Fibroblast of lung (primary cell): ENCODE measurements at regions not wholly inside any gene's neighbourhood (a gene's known extent, or its start where the extent isn't known, plus 50 kb on each side); places are given as distances from the start of the nearest gene placed in this dataset.
A peak's percentile ranks its signal among the peaks of the same experiment; 100 is the strongest.

ENCODE experiments used
- DNase-seq, 2 donors: peaks; one replicate each; pipeline versions ENCODE4 v3.0.0 to v3.0.0-alpha.2; 2010; ENCODE audit warnings: low read depth in 2 of 2
- H2AFZ ChIP-seq: 2 replicates; pipeline ENCODE4 v1.5.1; 2012; ENCODE audit warnings: low read length, control low read depth, inconsistent platforms
- H3K27ac ChIP-seq: 2 replicates; pipeline ENCODE4 v1.5.1; 2011; ENCODE audit warnings: low read length, control low read depth; ENCODE audit not compliant: insufficient read depth
- H3K27me3 ChIP-seq: 2 replicates; pipeline ENCODE4 v1.5.1; 2011; ENCODE audit warnings: mild to moderate bottlenecking, low read length; ENCODE audit not compliant: control insufficient read depth, insufficient read depth
- H3K36me3 ChIP-seq: 2 replicates; pipeline ENCODE4 v1.5.1; 2011; ENCODE audit warnings: low read length; ENCODE audit not compliant: control insufficient read depth, insufficient read depth
- H3K4me1 ChIP-seq: 2 replicates; pipeline ENCODE4 v1.5.1; 2011; ENCODE audit warnings: low read length; ENCODE audit not compliant: control insufficient read depth, insufficient read depth; ENCODE audit errors: extremely low read depth
- H3K4me2 ChIP-seq: 2 replicates; pipeline ENCODE4 v1.5.1; 2011; ENCODE audit warnings: low read length, control low read depth; ENCODE audit not compliant: insufficient read depth; ENCODE audit errors: extremely low read depth
- H3K4me3 ChIP-seq, 4 experiments: fragments of 200-600 bp in 1 of 4; sonication (generic) in 1 of 4; replicated peaks in 1 of 4; 2 replicates each; pipeline ENCODE4 v1.5.1; 2011 to 2016; ENCODE audit warnings: low read length in 4 of 4, low read depth in 3 of 4, mild to moderate bottlenecking in 3 of 4, control low read depth in 2 of 4, inconsistent platforms in 1 of 4, mixed read lengths in 1 of 4; ENCODE audit not compliant: insufficient read depth in 1 of 4; ENCODE audit errors: control extremely low read depth in 1 of 4
- H3K79me2 ChIP-seq: 2 replicates; pipeline ENCODE4 v1.5.1; 2012; ENCODE audit warnings: mild to moderate bottlenecking, low read length, inconsistent platforms; ENCODE audit not compliant: control insufficient read depth, insufficient read depth
- H3K9ac ChIP-seq: 2 replicates; pipeline ENCODE4 v1.5.1; 2011; ENCODE audit warnings: mild to moderate bottlenecking, low read length, control low read depth; ENCODE audit not compliant: insufficient read depth
- H3K9me3 ChIP-seq: 2 replicates; pipeline ENCODE4 v1.5.1; 2012; ENCODE audit warnings: low read depth, low read length; ENCODE audit not compliant: control insufficient read depth, insufficient read depth
- H4K20me1 ChIP-seq: 2 replicates; pipeline ENCODE4 v1.5.1; 2011; ENCODE audit warnings: low read length; ENCODE audit not compliant: control insufficient read depth, insufficient read depth; ENCODE audit errors: extremely low read depth
- EZH2 ChIP-seq: IDR thresholded peaks from 2 replicates; pipeline ENCODE4 v1.5.1; 2012; ENCODE audit warnings: low read length, control low read depth, mild to moderate bottlenecking; ENCODE audit errors: missing control alignments
- TF ChIP-seq, protein P1 (sequence below), 2 donors: IDR thresholded peaks in 1 of 2; conservative IDR thresholded peaks in 1 of 2; 1 replicate in 1 of 2; 2 replicates in 1 of 2; pipeline ENCODE4 v1.5.1; 2011 to 2012; ENCODE audit warnings: low read length in 2 of 2, control low read depth in 1 of 2, inconsistent platforms in 1 of 2, low read depth in 1 of 2, mild to moderate bottlenecking in 1 of 2

DNA sequence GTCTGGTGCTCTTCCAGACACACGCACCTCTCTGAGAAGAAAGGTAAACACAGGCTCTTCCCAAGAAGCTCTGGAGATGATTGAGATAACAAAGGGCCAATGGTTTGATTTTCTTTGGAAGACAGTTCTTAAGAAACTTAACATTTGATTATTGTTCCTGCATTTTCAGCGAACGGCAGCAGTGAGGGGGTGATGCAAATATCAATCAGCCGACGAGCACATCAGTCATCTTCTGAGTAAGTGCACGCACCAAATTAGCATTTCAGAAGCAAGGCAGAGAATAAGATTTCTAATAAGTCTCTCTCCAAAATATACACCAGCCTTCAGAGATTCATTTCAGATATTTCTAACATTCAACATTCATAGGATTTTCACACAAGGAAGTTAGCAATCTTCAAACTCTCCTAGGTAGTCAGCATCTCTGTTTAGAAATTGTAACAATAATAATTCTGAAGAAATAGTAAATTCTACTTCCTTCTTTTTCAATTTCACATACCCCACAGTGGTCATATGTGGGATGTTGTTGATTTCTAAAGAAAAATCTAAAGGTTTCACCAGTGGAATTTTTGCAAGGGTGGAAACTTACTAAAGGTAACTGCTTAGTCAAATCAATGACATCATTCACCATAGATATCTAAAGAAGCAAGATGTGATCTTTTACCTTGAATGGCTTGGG, 250.3 kb downstream of the SEC61B start:
- H3K4me1 ChIP-seq = no peaks in the 10 kb centered on the region
- DNase-seq = no peak
- no peak overlapping the region for H3K4me2 ChIP-seq
- H3K4me3 ChIP-seq = no peak overlapping the region
- no peaks in the 10 kb centered on the region for H4K20me1 ChIP-seq
- H3K9ac ChIP-seq = no peak overlapping the region
- H3K27ac ChIP-seq = no peak overlapping the region
- no peaks in the 10 kb centered on the region for H3K9me3 ChIP-seq
- no peak overlapping the region for H2AFZ ChIP-seq
- TF ChIP-seq, protein P1, sequence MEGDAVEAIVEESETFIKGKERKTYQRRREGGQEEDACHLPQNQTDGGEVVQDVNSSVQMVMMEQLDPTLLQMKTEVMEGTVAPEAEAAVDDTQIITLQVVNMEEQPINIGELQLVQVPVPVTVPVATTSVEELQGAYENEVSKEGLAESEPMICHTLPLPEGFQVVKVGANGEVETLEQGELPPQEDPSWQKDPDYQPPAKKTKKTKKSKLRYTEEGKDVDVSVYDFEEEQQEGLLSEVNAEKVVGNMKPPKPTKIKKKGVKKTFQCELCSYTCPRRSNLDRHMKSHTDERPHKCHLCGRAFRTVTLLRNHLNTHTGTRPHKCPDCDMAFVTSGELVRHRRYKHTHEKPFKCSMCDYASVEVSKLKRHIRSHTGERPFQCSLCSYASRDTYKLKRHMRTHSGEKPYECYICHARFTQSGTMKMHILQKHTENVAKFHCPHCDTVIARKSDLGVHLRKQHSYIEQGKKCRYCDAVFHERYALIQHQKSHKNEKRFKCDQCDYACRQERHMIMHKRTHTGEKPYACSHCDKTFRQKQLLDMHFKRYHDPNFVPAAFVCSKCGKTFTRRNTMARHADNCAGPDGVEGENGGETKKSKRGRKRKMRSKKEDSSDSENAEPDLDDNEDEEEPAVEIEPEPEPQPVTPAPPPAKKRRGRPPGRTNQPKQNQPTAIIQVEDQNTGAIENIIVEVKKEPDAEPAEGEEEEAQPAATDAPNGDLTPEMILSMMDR (conservative IDR thresholded peaks at IDR 0.05 in 1 of 2, IDR thresholded peaks at IDR 0.05 in 1 of 2; ENCODE audit: low read depth in 1 of 2, low read length in 2 of 2) = no peak
- no peak for TF ChIP-seq EZH2
- no peaks in the 10 kb centered on the region for H3K36me3 ChIP-seq
- no peaks in the 10 kb centered on the region for H3K79me2 ChIP-seq
- no peaks in the 10 kb centered on the region for H3K27me3 ChIP-seq

DNA sequence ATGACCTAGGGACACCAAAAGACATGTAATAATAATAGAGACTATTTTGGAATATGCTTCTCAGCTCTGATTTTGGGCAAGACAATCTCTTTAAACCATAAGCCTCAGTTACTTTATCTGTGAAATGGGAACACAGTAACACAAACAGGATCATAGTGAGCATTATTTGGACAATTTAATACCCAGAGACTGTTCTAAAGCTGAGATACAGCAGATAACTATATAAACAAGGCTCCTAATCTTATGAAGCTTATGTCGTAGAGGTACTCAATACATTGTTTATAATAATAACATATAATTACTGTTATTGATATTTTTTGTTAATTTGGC, 250.8 kb downstream of the SEC61B start:
- Histone ChIP-seq H3K9ac (no peak overlapping the region), H3K79me2 (no peaks in the 10 kb centered on the region), H3K36me3 (no peaks in the 10 kb centered on the region), H3K9me3 (no peaks in the 10 kb centered on the region), H2AFZ (no peak overlapping the region), H3K4me1 (no peaks in the 10 kb centered on the region), H3K27me3 (no peaks in the 10 kb centered on the region), H3K4me3 (no peak overlapping the region), H4K20me1 (no peaks in the 10 kb centered on the region), H3K27ac (no peak overlapping the region), H3K4me2 (no peak overlapping the region)
- no peak for DNase-seq
- TF ChIP-seq, protein P1 (conservative IDR thresholded peaks at IDR 0.05 in 1 of 2, IDR thresholded peaks at IDR 0.05 in 1 of 2; ENCODE audit: low read depth in 1 of 2, low read length in 2 of 2) = no peak
- TF ChIP-seq EZH2 = no peak

DNA sequence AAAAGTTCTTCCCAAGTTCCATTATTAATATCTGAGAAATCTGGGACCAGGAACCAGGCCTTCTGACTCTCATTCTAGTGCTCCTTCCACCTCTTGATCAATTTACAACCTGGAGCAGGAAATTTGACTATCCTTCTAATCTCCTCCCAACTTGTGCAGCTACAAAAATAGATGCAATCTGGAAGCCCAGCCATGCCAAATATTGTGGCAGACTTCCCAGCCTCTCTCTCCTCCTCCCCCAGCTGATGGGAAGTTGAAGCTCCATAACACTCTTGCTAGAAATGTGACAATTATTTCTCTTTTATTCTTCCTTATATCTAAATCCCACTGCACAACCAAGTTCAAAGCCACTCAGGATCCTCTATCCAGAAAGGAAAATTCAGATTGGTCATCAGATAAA, 252.1 kb downstream of the SEC61B start:
- Histone ChIP-seq H3K27me3 (no peaks in the 10 kb centered on the region), H3K79me2 (no peaks in the 10 kb centered on the region), H3K9me3 (no peaks in the 10 kb centered on the region), H2AFZ (no peak overlapping the region), H3K4me3 (no peak overlapping the region), H3K9ac (no peak overlapping the region), H3K36me3 (no peaks in the 10 kb centered on the region), H3K27ac (no peak overlapping the region), H3K4me1 (no peaks in the 10 kb centered on the region), H4K20me1 (no peaks in the 10 kb centered on the region), H3K4me2 (no peak overlapping the region)
- DNase-seq = peak in 1 of 2 donors; percentile 24
- TF ChIP-seq, protein P1 (conservative IDR thresholded peaks at IDR 0.05 in 1 of 2, IDR thresholded peaks at IDR 0.05 in 1 of 2; ENCODE audit: low read depth in 1 of 2, low read length in 2 of 2) = no peak
- no peak for TF ChIP-seq EZH2
